ENCODE measurements at regions not wholly inside any gene's neighbourhood (a gene's known extent, or its start where the extent isn't known, plus 50 kb on each side); places are given as distances from the start of the nearest gene placed in this dataset.

DNA sequence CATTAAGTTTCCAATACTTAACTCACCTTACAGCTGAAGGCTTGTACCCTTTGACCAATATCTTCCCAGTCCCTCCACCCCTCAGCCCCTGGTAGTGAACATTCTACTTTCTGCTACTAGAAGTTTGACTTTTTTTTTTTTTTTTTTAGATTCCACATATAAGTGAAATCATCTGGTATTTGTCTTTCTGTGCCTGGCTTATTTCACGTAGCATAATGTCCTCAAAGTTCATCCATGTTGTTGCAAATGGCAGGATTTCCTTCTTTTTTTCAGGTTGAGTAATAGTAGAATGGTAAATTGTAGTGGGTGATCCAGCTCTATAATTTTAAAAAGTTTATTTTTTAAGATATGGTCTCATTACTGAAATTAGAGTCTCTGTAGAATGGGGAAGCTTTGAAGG, 316.0 kb downstream of the MTX2 start:
- Mint-ChIP-seq H3K4me1 (peaks cover 55% of the 10 kb centered on the region), H3K36me3 (no peaks in the 10 kb centered on the region), H3K27me3 (ENCODE audit: low read depth) (peaks cover 11% of the 10 kb centered on the region), H3K27ac (no peak overlapping the region), H3K4me3 (no peak overlapping the region), H3K9me3 (no peaks in the 10 kb centered on the region)
- TF ChIP-seq, protein P1, sequence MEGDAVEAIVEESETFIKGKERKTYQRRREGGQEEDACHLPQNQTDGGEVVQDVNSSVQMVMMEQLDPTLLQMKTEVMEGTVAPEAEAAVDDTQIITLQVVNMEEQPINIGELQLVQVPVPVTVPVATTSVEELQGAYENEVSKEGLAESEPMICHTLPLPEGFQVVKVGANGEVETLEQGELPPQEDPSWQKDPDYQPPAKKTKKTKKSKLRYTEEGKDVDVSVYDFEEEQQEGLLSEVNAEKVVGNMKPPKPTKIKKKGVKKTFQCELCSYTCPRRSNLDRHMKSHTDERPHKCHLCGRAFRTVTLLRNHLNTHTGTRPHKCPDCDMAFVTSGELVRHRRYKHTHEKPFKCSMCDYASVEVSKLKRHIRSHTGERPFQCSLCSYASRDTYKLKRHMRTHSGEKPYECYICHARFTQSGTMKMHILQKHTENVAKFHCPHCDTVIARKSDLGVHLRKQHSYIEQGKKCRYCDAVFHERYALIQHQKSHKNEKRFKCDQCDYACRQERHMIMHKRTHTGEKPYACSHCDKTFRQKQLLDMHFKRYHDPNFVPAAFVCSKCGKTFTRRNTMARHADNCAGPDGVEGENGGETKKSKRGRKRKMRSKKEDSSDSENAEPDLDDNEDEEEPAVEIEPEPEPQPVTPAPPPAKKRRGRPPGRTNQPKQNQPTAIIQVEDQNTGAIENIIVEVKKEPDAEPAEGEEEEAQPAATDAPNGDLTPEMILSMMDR (IDR thresholded peaks at IDR 0.05; ENCODE audit: unreplicated experiment): no peak
- no peak for DNase-seq (ENCODE audit: low spot score in 2 of 2, unreplicated experiment in 2 of 2)

DNA sequence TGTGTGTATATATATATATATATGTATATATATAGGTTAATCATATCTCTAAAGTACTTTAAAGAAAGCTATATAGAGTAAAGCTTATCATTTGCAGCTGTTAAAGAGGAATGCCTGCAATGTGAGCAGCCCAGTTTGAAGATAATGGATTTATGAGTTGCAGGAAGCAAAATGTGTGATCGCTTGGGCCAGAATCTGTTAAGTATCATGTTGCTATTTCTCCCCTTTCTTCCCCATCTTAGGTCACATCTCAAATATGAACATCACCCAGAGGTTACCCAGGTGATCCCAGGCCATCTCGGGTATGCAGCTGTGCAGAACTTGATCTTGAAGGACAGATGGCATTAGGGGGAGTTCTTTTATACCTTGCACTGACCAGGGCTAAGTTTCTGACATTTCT, 316.5 kb downstream of the MTX2 start:
- DNase-seq (ENCODE audit: low spot score in 2 of 2, unreplicated experiment in 2 of 2): no peak
- Mint-ChIP-seq H3K36me3 (no peaks in the 10 kb centered on the region), H3K4me1 (peaks cover 59% of the 10 kb centered on the region), H3K4me3 (no peak overlapping the region), H3K9me3 (no peaks in the 10 kb centered on the region), H3K27ac (no peak overlapping the region), H3K27me3 (ENCODE audit: low read depth) (peaks cover 11% of the 10 kb centered on the region)
- TF ChIP-seq, protein P1 (IDR thresholded peaks at IDR 0.05; ENCODE audit: unreplicated experiment): no peak

DNA sequence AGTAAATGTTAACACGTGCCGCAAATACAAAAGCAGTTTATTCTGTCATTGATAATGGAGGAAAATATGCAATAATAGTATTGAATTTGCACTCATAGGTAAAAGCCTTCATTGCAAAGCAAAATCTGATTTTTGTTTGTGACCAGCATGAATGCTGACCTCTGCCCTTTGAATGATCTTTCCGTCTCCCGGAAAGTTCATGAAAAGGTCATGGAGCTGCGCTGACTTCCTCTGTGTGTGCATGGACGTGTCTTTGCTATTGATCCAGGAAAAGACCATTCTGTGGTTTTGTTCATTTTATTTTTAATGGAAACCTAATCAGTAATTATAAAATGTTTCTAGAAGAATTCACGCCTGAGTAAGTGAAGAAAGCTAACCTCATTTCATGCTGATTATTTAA, 320.0 kb downstream of the MTX2 start:
- H3K27ac Mint-ChIP-seq: no peak overlapping the region
- no peaks in the 10 kb centered on the region for H3K36me3 Mint-ChIP-seq

DNA sequence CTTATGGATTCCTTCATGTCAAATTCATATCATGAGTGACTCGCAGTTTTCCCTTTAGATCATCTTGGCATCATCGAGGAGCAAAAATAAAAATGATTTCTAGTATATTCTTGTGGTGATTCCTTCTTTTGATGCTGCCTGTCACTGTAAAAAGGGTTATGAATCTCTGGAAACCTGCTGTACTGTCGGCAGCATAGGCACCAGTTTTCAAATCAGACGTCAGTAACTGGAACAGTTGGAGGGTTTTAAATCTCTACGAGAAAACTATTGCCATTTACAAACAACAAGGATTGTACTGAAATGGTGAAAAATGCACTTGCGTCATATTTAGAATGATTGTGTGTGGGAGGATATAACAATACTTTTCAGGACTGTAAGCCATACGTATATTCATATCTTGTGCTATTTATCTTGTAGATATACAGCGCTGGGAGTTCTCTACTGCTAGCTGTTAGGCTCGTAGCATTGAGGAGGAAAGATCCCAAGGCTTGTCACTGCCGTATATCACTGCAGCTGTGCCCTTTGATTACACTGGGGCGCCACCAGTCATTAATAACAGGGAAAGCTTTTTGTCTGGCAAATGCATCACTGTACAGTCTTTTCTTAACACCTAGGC, 320.7 kb downstream of the MTX2 start:
- peaks cover 22% of the 10 kb centered on the region for H3K27me3 Mint-ChIP-seq (ENCODE audit: low read depth)
- no peak for DNase-seq (ENCODE audit: low spot score in 2 of 2, unreplicated experiment in 2 of 2)
- H3K36me3 Mint-ChIP-seq: no peaks in the 10 kb centered on the region
- H3K27ac Mint-ChIP-seq: no peak overlapping the region
- TF ChIP-seq, protein P1 (IDR thresholded peaks at IDR 0.05; ENCODE audit: unreplicated experiment): no peak
- no peak overlapping the region for H3K4me3 Mint-ChIP-seq
- no peaks in the 10 kb centered on the region for H3K9me3 Mint-ChIP-seq
- H3K4me1 Mint-ChIP-seq: peaks cover 40% of the 10 kb centered on the region

More for the DNA sequence above, 320.0 kb downstream of the MTX2 start:
- Mint-ChIP-seq H3K27me3 (ENCODE audit: low read depth) (peaks cover 17% of the 10 kb centered on the region), H3K4me3 (no peak overlapping the region), H3K4me1 (peaks cover 41% of the 10 kb centered on the region), H3K9me3 (no peaks in the 10 kb centered on the region)
- TF ChIP-seq, protein P1 (IDR thresholded peaks at IDR 0.05; ENCODE audit: unreplicated experiment): no peak
- DNase-seq (ENCODE audit: low spot score in 2 of 2, unreplicated experiment in 2 of 2): no peak

DNA sequence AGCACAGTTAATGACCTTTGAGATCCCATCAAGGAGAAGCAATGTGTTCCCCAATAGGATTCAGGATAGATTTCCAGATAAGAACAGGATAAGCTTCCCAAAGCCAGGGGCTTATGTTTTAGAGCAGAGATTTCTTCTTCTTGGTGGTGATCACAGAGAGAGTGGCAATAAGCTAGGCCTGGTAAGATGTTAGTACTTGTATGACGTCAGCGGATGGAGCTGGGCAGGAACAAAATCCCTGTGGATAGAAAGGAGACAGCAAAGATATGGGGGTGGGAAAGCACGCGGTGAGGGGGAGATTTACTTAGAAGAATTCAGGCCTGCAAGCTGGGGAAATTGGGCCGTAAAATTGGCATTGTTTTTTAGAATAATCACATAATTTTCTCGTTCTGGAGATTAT, 323.0 kb downstream of the MTX2 start:
- no peak overlapping the region for H3K27ac Mint-ChIP-seq
- no peaks in the 10 kb centered on the region for H3K36me3 Mint-ChIP-seq
- TF ChIP-seq, protein P1 (IDR thresholded peaks at IDR 0.05; ENCODE audit: unreplicated experiment): no peak
- H3K4me3 Mint-ChIP-seq: no peak overlapping the region
- H3K27me3 Mint-ChIP-seq (ENCODE audit: low read depth): peaks cover 34% of the 10 kb centered on the region
- H3K9me3 Mint-ChIP-seq: no peaks in the 10 kb centered on the region
- peaks cover 33% of the 10 kb centered on the region for H3K4me1 Mint-ChIP-seq
- no peak for DNase-seq (ENCODE audit: low spot score in 2 of 2, unreplicated experiment in 2 of 2)

DNA sequence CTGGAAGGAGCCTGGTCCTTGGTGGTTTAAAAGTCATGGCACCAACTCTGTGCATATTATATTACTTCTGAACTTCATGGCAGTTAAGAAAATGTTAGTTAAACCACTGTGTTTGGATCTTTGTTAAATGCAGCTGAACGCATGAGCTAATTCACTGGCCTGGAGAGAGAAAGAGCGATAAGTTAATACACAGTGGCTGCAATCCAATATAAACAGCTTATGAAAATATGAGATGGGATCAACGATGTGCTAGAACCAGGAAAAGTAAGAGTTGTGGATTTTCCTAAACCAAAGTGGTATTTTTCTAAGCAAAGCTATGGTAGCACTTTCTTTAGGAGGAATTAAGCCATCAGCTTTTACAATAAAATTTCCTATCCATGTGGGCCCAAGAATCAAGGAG, 326.7 kb downstream of the MTX2 start:
- Mint-ChIP-seq H3K27ac (peak overlapping the region; percentile 30), H3K36me3 (no peaks in the 10 kb centered on the region), H3K4me3 (no peak overlapping the region), H3K4me1 (peaks cover 10% of the 10 kb centered on the region), H3K27me3 (ENCODE audit: low read depth) (peaks cover 41% of the 10 kb centered on the region), H3K9me3 (no peaks in the 10 kb centered on the region)
- TF ChIP-seq, protein P1 (IDR thresholded peaks at IDR 0.05; ENCODE audit: unreplicated experiment): no peak
- DNase-seq (ENCODE audit: low spot score in 2 of 2, unreplicated experiment in 2 of 2): no peak
